Brain microvascular endothelial cell (primary cell): ENCODE measurements at regions not wholly inside any gene's neighbourhood (a gene's known extent, or its start where the extent isn't known, plus 50 kb on each side); places are given as distances from the start of the nearest gene placed in this dataset.
"Not testable (repeated sequence)": the region's sequence is repeated elsewhere in the genome, so short reads cannot be mapped to it uniquely, and the experiment has no call there.

Experiments used
- DNase-seq: peaks from one replicate; pipeline ENCODE4 v3.0.0-alpha.2; 2020
- H3K27ac ChIP-seq: fragments of 250-450 bp; sonication (Bioruptor Pico); 2 replicates; pipeline ENCODE4 v1.5.1; 2020; ENCODE audit warnings: mild to moderate bottlenecking, moderate library complexity
- H3K27me3 ChIP-seq: fragments of 250-450 bp; sonication (Bioruptor Pico); replicated peaks from 2 replicates; pipeline ENCODE4 v1.5.1; 2020; ENCODE audit warnings: mild to moderate bottlenecking
- H3K36me3 ChIP-seq: fragments of 250-450 bp; sonication (Bioruptor Pico); replicated peaks from 2 replicates; pipeline ENCODE4 v1.5.1; 2020; ENCODE audit warnings: mild to moderate bottlenecking
- H3K4me3 ChIP-seq: 2 replicates; pipeline ENCODE4 v1.5.1; 2011; ENCODE audit warnings: low read depth, mild to moderate bottlenecking, control low read depth, low read length, moderate library complexity
- in situ Hi-C: cut with HindIII; loops from 2 replicates; pipeline ENCODE4 v1.10.0; 2017; ENCODE audit warnings: low sequenced_read_pairs, low pct_ligation_motif_present
- TF ChIP-seq, protein P1 (sequence below): IDR thresholded peaks from 2 replicates; pipeline ENCODE4 v1.5.1; 2011; ENCODE audit warnings: low read depth, mild to moderate bottlenecking, moderate library complexity, low read length, control low read depth, inconsistent platforms; ENCODE audit errors: missing control alignments

DNA sequence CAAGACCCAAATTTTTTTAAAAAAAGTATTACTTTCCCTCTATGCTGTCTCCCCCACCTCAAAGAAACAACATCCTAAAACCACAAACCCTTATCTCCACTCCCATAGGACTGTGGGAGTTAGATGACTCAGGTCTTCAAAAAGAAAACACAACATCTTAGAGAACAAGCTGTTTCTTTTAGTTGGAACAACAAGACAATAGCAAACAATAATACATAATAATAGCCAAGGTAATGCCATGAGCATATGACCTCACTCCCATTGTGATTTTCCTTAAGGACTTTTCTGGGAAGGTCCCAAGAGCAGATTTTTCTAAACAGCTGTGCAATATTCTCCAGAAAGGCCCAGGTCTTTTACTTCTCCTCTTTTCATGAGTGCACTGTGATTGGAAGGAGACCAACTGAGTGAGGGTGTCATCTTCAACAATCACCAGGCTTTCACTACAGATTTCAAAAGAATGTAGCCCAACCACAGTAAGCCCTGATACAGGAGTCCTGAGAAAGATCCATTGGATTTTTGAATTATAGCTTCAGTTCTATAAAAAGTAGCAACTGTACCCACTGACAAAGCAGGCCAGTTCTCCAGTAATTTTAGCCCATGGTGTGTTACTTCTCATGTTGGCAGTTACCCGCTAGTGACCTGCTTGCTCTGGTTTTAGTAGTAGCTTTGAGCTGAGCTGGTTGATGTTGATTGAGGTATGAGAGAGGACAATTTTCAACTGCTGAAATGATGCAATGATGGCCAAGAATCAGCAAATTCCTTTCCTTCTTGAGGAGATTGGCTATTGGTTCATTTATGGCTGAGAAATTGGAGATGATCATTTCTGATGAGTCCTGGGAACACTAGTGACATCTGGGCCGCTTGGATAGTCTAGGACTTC, 144.5 kb upstream of the TCF4 start:
- TF ChIP-seq, protein P1, sequence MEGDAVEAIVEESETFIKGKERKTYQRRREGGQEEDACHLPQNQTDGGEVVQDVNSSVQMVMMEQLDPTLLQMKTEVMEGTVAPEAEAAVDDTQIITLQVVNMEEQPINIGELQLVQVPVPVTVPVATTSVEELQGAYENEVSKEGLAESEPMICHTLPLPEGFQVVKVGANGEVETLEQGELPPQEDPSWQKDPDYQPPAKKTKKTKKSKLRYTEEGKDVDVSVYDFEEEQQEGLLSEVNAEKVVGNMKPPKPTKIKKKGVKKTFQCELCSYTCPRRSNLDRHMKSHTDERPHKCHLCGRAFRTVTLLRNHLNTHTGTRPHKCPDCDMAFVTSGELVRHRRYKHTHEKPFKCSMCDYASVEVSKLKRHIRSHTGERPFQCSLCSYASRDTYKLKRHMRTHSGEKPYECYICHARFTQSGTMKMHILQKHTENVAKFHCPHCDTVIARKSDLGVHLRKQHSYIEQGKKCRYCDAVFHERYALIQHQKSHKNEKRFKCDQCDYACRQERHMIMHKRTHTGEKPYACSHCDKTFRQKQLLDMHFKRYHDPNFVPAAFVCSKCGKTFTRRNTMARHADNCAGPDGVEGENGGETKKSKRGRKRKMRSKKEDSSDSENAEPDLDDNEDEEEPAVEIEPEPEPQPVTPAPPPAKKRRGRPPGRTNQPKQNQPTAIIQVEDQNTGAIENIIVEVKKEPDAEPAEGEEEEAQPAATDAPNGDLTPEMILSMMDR: no peak
- in situ Hi-C loops: no loop called here
- peak overlapping the region; percentile 56 for H3K27ac ChIP-seq
- no peak overlapping the region for H3K4me3 ChIP-seq
- H3K36me3 ChIP-seq: no peaks in the 10 kb centered on the region
- DNase-seq: peak; percentile 66
- no peaks in the 10 kb centered on the region for H3K27me3 ChIP-seq

DNA sequence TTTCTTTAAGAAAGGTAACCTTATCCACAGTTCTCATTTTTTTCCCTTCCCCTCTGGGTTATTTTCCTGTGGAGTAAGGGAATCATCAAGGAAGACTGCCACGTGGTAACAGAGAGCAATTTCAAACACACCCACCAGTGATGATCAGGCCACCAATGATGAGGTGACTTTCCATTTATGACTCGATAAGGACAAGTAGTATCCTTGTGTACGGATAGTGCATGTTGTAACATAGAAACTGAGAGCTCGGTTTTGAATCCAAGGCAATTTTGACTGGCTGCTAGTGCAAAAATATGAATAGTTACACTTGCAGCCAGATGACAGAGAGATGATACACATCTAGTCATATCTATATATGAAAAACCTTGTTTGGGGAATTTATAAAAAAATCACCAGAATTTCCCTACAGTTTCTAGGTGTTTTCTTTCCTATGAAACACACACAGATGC, 143.6 kb upstream of the TCF4 start:
- TF ChIP-seq, protein P1: no peak
- peak; percentile 35 for DNase-seq
- in situ Hi-C loops: no loop called here
- Histone ChIP-seq H3K27me3 (no peaks in the 10 kb centered on the region), H3K36me3 (no peaks in the 10 kb centered on the region), H3K4me3 (no peak overlapping the region), H3K27ac (peak overlapping the region; percentile 56)

DNA sequence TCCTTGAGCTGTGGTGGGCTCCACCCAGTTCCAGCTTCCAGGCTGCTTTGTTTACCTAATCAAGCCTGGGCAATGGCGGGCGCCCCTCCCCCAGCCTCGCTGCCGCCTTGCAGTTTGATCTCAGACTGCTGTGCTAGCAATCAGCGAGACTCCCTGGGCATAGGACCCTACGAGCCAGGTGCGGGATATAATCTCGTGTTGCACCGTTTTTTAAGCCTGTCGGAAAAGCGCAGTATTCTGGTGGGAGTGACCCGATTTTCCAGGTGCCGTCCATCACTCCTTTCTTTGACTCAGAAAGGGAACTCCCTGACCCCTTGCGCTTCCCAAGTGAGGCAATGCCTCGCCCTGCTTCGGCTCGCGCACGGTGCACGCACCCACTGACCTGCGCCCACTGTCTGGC, 133.0 kb upstream of the TCF4 start:
- H3K27me3 ChIP-seq, in situ Hi-C loops, H3K36me3 ChIP-seq, DNase-seq, H3K4me3 ChIP-seq, H3K27ac ChIP-seq: not testable (repeated sequence)

DNA sequence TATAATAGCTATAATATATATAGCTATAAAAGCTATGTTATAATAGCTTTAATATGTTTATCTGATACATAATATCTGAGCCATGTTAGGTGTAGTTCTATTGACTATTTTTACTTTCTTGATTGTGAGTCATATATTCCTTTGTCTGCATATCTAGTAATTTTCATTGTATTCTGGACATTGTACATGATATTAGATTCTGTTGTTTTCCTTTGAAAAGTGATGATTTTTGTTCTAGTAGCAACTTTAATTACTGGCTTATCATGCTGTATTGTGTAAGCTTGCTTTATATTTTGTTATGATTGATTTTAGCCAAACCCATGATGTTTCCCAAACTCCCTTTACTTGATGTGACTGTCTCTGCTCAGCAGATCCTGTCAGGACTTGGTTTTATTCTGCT, 125.7 kb upstream of the TCF4 start:
- in situ Hi-C loops: no loop called here
- no peak for DNase-seq
- H3K27ac ChIP-seq: no peak overlapping the region
- no peak overlapping the region for H3K4me3 ChIP-seq
- no peaks in the 10 kb centered on the region for H3K27me3 ChIP-seq
- TF ChIP-seq, protein P1: no peak
- H3K36me3 ChIP-seq: no peaks in the 10 kb centered on the region

DNA sequence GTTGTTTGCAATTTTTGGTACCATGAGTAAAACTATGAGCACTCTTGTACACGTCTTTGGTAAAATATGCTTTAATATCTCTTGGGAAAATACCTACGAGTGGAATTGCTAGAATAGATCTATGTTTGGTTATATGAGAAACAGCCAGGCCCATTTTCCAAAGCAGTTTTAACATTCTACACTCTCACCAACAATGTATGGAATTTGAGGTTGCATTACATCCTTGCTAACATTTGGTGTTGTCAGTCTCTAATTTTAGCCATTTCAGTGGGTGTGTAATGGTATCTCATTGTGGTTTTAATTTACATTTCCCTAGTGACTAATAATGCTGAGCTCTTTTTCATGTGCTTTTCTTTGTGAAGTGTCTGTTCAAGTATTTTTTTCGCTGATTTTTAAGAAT, 118.9 kb upstream of the TCF4 start:
- in situ Hi-C loops: no loop called here
- no peaks in the 10 kb centered on the region for H3K27me3 ChIP-seq
- TF ChIP-seq, protein P1: no peak
- peak; percentile 83 for DNase-seq
- no peaks in the 10 kb centered on the region for H3K36me3 ChIP-seq
- H3K27ac ChIP-seq: peak overlapping the region; percentile 57
- no peak overlapping the region for H3K4me3 ChIP-seq

DNA sequence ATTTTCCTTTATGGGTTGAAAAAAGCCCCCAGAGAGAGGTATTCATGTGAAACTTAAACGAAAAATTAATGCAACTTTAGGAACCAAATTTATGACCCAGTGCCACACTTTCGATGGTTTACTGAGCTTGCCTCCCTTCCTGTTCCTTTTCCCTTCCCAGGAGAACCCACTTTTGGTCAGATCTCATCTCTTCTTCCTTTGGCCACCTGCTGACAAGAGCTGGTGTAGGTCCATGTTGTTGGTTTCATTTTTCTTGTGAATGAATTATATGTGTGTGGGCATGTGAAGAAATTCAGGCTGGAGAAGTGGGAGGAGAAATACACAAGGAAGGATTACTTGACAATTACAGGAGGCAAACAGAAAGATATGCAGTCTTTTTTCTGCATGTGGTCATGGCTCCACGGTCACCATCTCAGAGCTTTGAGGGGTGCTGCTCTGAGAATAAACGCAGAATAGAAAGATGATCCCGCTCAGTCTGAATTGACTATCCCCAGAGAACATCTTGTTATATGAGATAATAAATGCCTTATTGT, 111.3 kb upstream of the TCF4 start:
- Histone ChIP-seq H3K27ac (no peak overlapping the region), H3K36me3 (no peaks in the 10 kb centered on the region), H3K27me3 (no peaks in the 10 kb centered on the region), H3K4me3 (no peak overlapping the region)
- in situ Hi-C loops: no loop called here
- no peak for DNase-seq
- TF ChIP-seq, protein P1: no peak
